Heart left ventricle (tissue), 16 donors: ENCODE measurements at regions not wholly inside any gene's neighbourhood (a gene's known extent, or its start where the extent isn't known, plus 50 kb on each side); places are given as distances from the start of the nearest gene placed in this dataset.

Experiments used
- ATAC-seq, 4 donors: fragments of 200-7000 bp; cut with Tn5 transposase; one replicate each; pipeline ENCODE4 v1.9.1; 2020 to 2022; ENCODE audit warnings: moderate library complexity in 4 of 4, mild to moderate bottlenecking in 3 of 4, moderate number of reproducible peaks in 1 of 4
- DNase-seq, 5 donors: peaks; one replicate each; pipeline ENCODE4 v3.0.0-alpha.2; 2020
- H3K27ac ChIP-seq, 12 donors: fragments of 200-600 bp; sonication (generic) in 4 of 12; one replicate each; pipeline versions ENCODE4 v1.5.0 to v1.8.0; 2016 to 2022; ENCODE audit warnings: mild to moderate bottlenecking in 2 of 12
- H3K27me3 ChIP-seq, 9 donors: fragments of 200-600 bp; sonication (generic) in 2 of 9; one replicate each; pipeline versions ENCODE4 v1.5.1 to v1.8.0; 2016 to 2022; ENCODE audit warnings: mild to moderate bottlenecking in 3 of 9
- H3K36me3 ChIP-seq, 9 donors: fragments of 200-600 bp; sonication (generic) in 2 of 9; one replicate each; pipeline versions ENCODE4 v1.5.0 to v1.8.0; 2018 to 2022; ENCODE audit warnings: mild to moderate bottlenecking in 2 of 9
- H3K4me1 ChIP-seq, 12 donors: fragments of 200-600 bp; sonication (generic) in 4 of 12; one replicate each; pipeline versions ENCODE4 v1.5.0 to v1.8.0; 2016 to 2022; ENCODE audit warnings: mild to moderate bottlenecking in 3 of 12
- H3K4me3 ChIP-seq, 12 donors: fragments of 200-600 bp; sonication (generic) in 4 of 12; one replicate each; pipeline versions ENCODE4 v1.5.0 to v1.8.0; 2017 to 2022; ENCODE audit warnings: mild to moderate bottlenecking in 9 of 12, moderate library complexity in 4 of 12
- H3K9me3 ChIP-seq, 12 donors: fragments of 200-600 bp; sonication (generic) in 4 of 12; one replicate each; pipeline versions ENCODE4 v1.5.0 to v1.8.0; 2016 to 2022; ENCODE audit warnings: mild to moderate bottlenecking in 1 of 12
- POLR2A ChIP-seq, 2 donors: fragments of 450-650 bp; IDR thresholded peaks; one replicate each; pipeline ENCODE4 v1.6.1; 2017; ENCODE audit warnings: antibody characterized with exemption in 2 of 2, mild to moderate bottlenecking in 2 of 2, moderate library complexity in 2 of 2
- WGBS, 4 donors: extraction: QIAGEN DNeasy Blood & Tissue Kit in 2 of 4; methylation state at CpG; one replicate each; pipeline versions ENCODE4 v1.1.5 to v1.1.7; 2013 to 2018; 5-methylcytosine and 5-hydroxymethylcytosine counted together
- intact Hi-C, 10 donors: fragments of 100-400 bp; cut with DNase I; formaldehyde crosslinking; loops; one replicate each; pipeline versions ENCODE4 v1.11.1 to v1.14.2; 2022
- TF ChIP-seq, protein P1 (sequence below), 12 donors: fragments of 200-600 bp; sonication (generic) in 4 of 12; IDR thresholded peaks; one replicate each; pipeline versions ENCODE4 v1.5.0 to v1.8.0; 2018 to 2022; ENCODE audit warnings: antibody characterized with exemption in 12 of 12, mild to moderate bottlenecking in 5 of 12
- donor health status: ischemic (EF 13 %, LVEDD 7.1; RV severe dilation, severe dysfunction).
- donor health status: healthy with polysubstance abuse.
- donor health status: DM: no; HTN: yes; CAD: no.
- donor health status: DM: no; HTN: no; CAD: no.
- donor health status: ischemic (EF 25% LVEDD 6.9; RV normal size, moderate dysfunction).
- donor health status: ischemic (EF 25% LVEDD 5.7; RV mildly dilated, moderate dysfunction).
- donor health status: healthy.
- donor health status: DM: yes; HTN: yes; CAD: no.
- donor health status: ischemic (EF 35%, LVEDD 5.7; RV mildly dilated, moderate dysfunction).
- donor health status: nonischemic (EF 11% LVEDD 7.7; RV severe dilation, severe dysfunction).
- donor health status: DM: yes; HTN: yes; CAD: no.
- donor health status: PGD.
- donor health status: ischemic (EF 29% LVEDD 5.4; RV normal size, mild dysfunction).
- donor health status: nonischemic (EF 23%, LVEDD 6.1; RV moderate dilation, normal function).

- H3K27me3 ChIP-seq, result peaks cover 0 to 27% (median 5%) of the 10 kb centered on the region in 9 donors
- WGBS, 4 donors, result 69 to 78% (median 71%) methylated on average over 5 of the region's 5 CpGs
- no peaks in the 10 kb centered on the region for H3K36me3 ChIP-seq
- ATAC-seq (no peak), DNase-seq (no peak)
- no peaks in the 10 kb centered on the region for H3K9me3 ChIP-seq
- H3K4me1 ChIP-seq, result no peaks in the 10 kb centered on the region
- intact Hi-C loops, result loop anchor here in 2 of 10 donors (10.0 kb wide), 2 partner anchors 179 to 609 kb away; no protein-coding TSS in a partner anchor
- no peak overlapping the region for H3K4me3 ChIP-seq
- no peak overlapping the region for H3K27ac ChIP-seq
- TF ChIP-seq, protein P1, sequence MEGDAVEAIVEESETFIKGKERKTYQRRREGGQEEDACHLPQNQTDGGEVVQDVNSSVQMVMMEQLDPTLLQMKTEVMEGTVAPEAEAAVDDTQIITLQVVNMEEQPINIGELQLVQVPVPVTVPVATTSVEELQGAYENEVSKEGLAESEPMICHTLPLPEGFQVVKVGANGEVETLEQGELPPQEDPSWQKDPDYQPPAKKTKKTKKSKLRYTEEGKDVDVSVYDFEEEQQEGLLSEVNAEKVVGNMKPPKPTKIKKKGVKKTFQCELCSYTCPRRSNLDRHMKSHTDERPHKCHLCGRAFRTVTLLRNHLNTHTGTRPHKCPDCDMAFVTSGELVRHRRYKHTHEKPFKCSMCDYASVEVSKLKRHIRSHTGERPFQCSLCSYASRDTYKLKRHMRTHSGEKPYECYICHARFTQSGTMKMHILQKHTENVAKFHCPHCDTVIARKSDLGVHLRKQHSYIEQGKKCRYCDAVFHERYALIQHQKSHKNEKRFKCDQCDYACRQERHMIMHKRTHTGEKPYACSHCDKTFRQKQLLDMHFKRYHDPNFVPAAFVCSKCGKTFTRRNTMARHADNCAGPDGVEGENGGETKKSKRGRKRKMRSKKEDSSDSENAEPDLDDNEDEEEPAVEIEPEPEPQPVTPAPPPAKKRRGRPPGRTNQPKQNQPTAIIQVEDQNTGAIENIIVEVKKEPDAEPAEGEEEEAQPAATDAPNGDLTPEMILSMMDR (IDR thresholded peaks at IDR 0.05), result no peak
- no peak for TF ChIP-seq POLR2A (IDR thresholded peaks at IDR 0.05)
Measured at GRCh38 chr7:142606081-142606480, 143.2 kb upstream of the PRSS1 start.

- no peak overlapping the region for H3K4me3 ChIP-seq
- no peak for ATAC-seq
- intact Hi-C loops, result loop anchor here in 2 of 10 donors (10.0 kb wide), 2 partner anchors 180 to 610 kb away; no protein-coding TSS in a partner anchor
- H3K27ac ChIP-seq, result no peak overlapping the region
- WGBS, 4 donors, result 81 to 90% (median 88%) methylated on average over 3 of the region's 3 CpGs
- H3K36me3 ChIP-seq, result no peaks in the 10 kb centered on the region
- H3K27me3 ChIP-seq, result peaks cover 0 to 34% (median 5%) of the 10 kb centered on the region in 9 donors
- TF ChIP-seq, protein P1 (IDR thresholded peaks at IDR 0.05), result no peak
- TF ChIP-seq POLR2A (IDR thresholded peaks at IDR 0.05), result no peak
- H3K9me3 ChIP-seq, result no peaks in the 10 kb centered on the region
- no peak for DNase-seq
- H3K4me1 ChIP-seq, result no peaks in the 10 kb centered on the region
Measured at GRCh38 chr7:142604671-142605070, 144.6 kb upstream of the PRSS1 start.

GRCh38 chr7:142603870-142604448, 145.3 kb upstream of the PRSS1 start:
- ATAC-seq, result no peak
- intact Hi-C loops, result loop anchor here in 2 of 10 donors (10.0 kb wide), 2 partner anchors 181 to 611 kb away; no protein-coding TSS in a partner anchor
- DNase-seq, result no peak
- 17 to 22% (median 20%) methylated on average over 9 of the region's 9 CpGs for WGBS, 4 donors
- Histone ChIP-seq H3K27ac (no peak overlapping the region), H3K4me1 (no peaks in the 10 kb centered on the region), H3K36me3 (no peaks in the 10 kb centered on the region), H3K27me3 (peaks cover 0 to 40% (median 5%) of the 10 kb centered on the region in 9 donors), H3K9me3 (no peaks in the 10 kb centered on the region), H3K4me3 (no peak overlapping the region)
- no peak for TF ChIP-seq POLR2A (IDR thresholded peaks at IDR 0.05)
- TF ChIP-seq, protein P1 (IDR thresholded peaks at IDR 0.05), result peak; percentile 66 to 83 (median 72)

DNA sequence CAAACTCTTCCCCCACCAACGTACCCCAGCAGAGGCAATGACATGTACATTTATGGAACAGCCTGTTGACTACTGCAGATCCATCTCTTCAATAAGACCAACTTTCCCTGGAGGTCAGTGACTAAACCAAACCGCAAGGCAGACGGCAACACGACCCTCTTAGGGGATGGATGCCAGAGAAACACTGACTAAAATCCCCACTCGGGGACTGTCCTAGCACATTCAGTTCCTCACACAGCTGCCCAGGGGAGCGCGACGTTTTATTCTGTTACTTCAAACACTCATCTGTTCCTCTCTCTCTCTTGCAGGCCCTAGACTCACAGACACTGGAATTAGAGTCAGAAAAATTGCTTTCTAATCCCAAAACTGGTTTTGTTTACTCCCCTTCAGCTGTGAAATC, 146.5 kb upstream of the PRSS1 start:
- no peaks in the 10 kb centered on the region for H3K9me3 ChIP-seq
- intact Hi-C loops, result loop anchor here in 2 of 10 donors (10.0 kb wide), 2 partner anchors 182 to 612 kb away; no protein-coding TSS in a partner anchor
- WGBS, 4 donors, result 30 to 39% (median 38%) methylated on average over 8 of the region's 8 CpGs
- H3K27me3 ChIP-seq, result peaks cover 0 to 47% (median 7%) of the 10 kb centered on the region in 9 donors
- no peak for DNase-seq
- no peaks in the 10 kb centered on the region for H3K4me1 ChIP-seq
- no peaks in the 10 kb centered on the region for H3K36me3 ChIP-seq
- peak in 2 of 4 donors; percentile 36 to 67 for ATAC-seq
- peak overlapping the region in 1 of 12 donors; percentile 21 for H3K27ac ChIP-seq
- no peak for TF ChIP-seq POLR2A (IDR thresholded peaks at IDR 0.05)
- TF ChIP-seq, protein P1 (IDR thresholded peaks at IDR 0.05), result no peak
- H3K4me3 ChIP-seq, result no peak overlapping the region
